OCI-LY7 (cell line): ENCODE measurements at regions not wholly inside any gene's neighbourhood (a gene's known extent, or its start where the extent isn't known, plus 50 kb on each side); places are given as distances from the start of the nearest gene placed in this dataset.

ENCODE experiments used
- BruUV-seq: library from RNA; stranded (reverse); fragments of 400-500 nt; replicated peaks from 2 replicates; lab custom pipeline; 2021; lab: Mats Ljungman, UMichigan
- CTCF ChIA-PET: fragments of 300-600 bp; sonication (Branson Sonifier 250); formaldehyde crosslinking; loops from one replicate; lab custom pipeline; 2022; ENCODE audit warnings: antibody characterized with exemption; ENCODE audit not compliant: unreplicated experiment; lab: Charles Lee
- POLR2A ChIA-PET: fragments of 300-600 bp; sonication (Branson Sonifier 250); formaldehyde crosslinking; loops from one replicate; lab custom pipeline; 2022; ENCODE audit warnings: antibody characterized with exemption; lab: Charles Lee
- DNase-seq: peaks from one replicate; pipeline ENCODE4 v3.0.0-alpha.2; 2015; ENCODE audit warnings: low spot score
- H2AFZ ChIP-seq: fragments of 200-600 bp; sonication (generic), shearing (Covaris generic); 2 replicates; pipeline ENCODE4 v1.6.1; 2014; ENCODE audit warnings: mild to moderate bottlenecking, antibody characterized with exemption, low read length, moderate library complexity
- H3K27ac ChIP-seq: fragments of 200-600 bp; sonication (generic); 2 replicates; pipeline ENCODE4 v1.5.1; 2014; ENCODE audit warnings: mixed run types, low read depth, mild to moderate bottlenecking, moderate library complexity, low read length, inconsistent platforms; ENCODE audit not compliant: poor library complexity, severe bottlenecking
- H3K36me3 ChIP-seq: fragments of 200-600 bp; sonication (generic); 2 replicates; pipeline ENCODE4 v1.6.1; 2014; ENCODE audit warnings: mild to moderate bottlenecking, antibody characterized with exemption, low read length, moderate library complexity, mixed read lengths; ENCODE audit not compliant: insufficient read depth
- H3K4me1 ChIP-seq: fragments of 200-600 bp; sonication (generic); 2 replicates; pipeline ENCODE4 v1.5.1; 2014; ENCODE audit warnings: mild to moderate bottlenecking, low read length; ENCODE audit not compliant: insufficient read depth, poor library complexity, severe bottlenecking
- H3K4me2 ChIP-seq: fragments of 200-600 bp; sonication (generic); 2 replicates; pipeline ENCODE4 v1.6.1; 2014; ENCODE audit warnings: mild to moderate bottlenecking, low read length
- H3K4me3 ChIP-seq: fragments of 200-600 bp; sonication (generic); 2 replicates; pipeline ENCODE4 v1.5.1; 2014; ENCODE audit warnings: mild to moderate bottlenecking, low read depth, low read length; ENCODE audit not compliant: poor library complexity, severe bottlenecking
- H3K79me2 ChIP-seq: fragments of 200-600 bp; sonication (generic); 2 replicates; pipeline ENCODE4 v1.6.1; 2016; ENCODE audit warnings: low read depth, mild to moderate bottlenecking, low read length, moderate library complexity, mixed read lengths; ENCODE audit not compliant: insufficient read depth
- H3K9me2 ChIP-seq: fragments of 200-600 bp; sonication (generic); 2 replicates; pipeline ENCODE4 v1.6.1; 2016; ENCODE audit warnings: mild to moderate bottlenecking, low read length, mixed read lengths; ENCODE audit not compliant: insufficient read depth
- H3K9me3 ChIP-seq: fragments of 200-600 bp; sonication (generic); 2 replicates; pipeline ENCODE4 v1.6.1; 2014; ENCODE audit warnings: mild to moderate bottlenecking, mixed run types, low read length, mixed read lengths
- H4K20me1 ChIP-seq: fragments of 200-600 bp; sonication (generic); 2 replicates; pipeline ENCODE4 v1.6.1; 2014; ENCODE audit warnings: mild to moderate bottlenecking, antibody characterized with exemption, low read length, moderate library complexity, mixed read lengths; ENCODE audit not compliant: insufficient read depth
- EZH2phosphoT487 ChIP-seq: fragments of 200-600 bp; sonication (generic); IDR thresholded peaks from 2 replicates; pipeline ENCODE4 v1.6.1; 2018; ENCODE audit warnings: low read depth, borderline replicate concordance, mild to moderate bottlenecking, mixed run types, antibody characterized with exemption, low read length, moderate library complexity, mixed read lengths
- intact Hi-C: fragments of 100-400 bp; cut with micrococcal nuclease; formaldehyde crosslinking; loops from one replicate; pipeline ENCODE4 v1.10.0; 2022; ENCODE audit not compliant: unreplicated experiment
- TF ChIP-seq, protein P1 (sequence below): fragments of 200-600 bp; sonication (generic); conservative IDR thresholded peaks from 2 replicates; pipeline ENCODE4 v1.5.1; 2014; ENCODE audit warnings: mild to moderate bottlenecking, antibody characterized with exemption, low read length, moderate library complexity, mixed read lengths

DNA sequence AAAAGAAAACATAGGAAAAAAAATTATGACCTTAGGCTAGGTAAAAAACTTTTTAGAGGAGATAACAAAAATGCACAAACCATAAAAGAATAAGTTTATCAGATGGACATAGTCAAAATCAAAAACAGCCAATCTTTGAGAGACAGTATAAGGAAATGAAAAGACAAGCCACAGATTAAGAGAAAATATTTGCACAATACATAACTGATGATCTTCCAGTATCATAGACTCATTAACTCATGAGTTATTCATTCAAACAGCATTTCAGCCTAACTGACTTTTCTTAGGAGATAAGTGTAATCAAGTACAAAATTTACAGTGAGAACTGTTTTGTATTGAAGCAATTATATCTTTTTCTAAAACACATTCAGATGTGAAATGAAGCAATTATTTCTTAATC is 183.8 kb downstream of the FBXO8 start:
- Histone ChIP-seq H3K4me2 (no peak overlapping the region), H3K79me2 (no peaks in the 10 kb centered on the region), H2AFZ (no peak overlapping the region), H3K9me3 (no peaks in the 10 kb centered on the region), H3K4me1 (no peaks in the 10 kb centered on the region), H3K27ac (no peak overlapping the region), H3K4me3 (no peak overlapping the region), H4K20me1 (no peaks in the 10 kb centered on the region), H3K9me2 (no peaks in the 10 kb centered on the region), H3K36me3 (no peaks in the 10 kb centered on the region)
- TF ChIP-seq EZH2phosphoT487: no peak
- TF ChIP-seq, protein P1, sequence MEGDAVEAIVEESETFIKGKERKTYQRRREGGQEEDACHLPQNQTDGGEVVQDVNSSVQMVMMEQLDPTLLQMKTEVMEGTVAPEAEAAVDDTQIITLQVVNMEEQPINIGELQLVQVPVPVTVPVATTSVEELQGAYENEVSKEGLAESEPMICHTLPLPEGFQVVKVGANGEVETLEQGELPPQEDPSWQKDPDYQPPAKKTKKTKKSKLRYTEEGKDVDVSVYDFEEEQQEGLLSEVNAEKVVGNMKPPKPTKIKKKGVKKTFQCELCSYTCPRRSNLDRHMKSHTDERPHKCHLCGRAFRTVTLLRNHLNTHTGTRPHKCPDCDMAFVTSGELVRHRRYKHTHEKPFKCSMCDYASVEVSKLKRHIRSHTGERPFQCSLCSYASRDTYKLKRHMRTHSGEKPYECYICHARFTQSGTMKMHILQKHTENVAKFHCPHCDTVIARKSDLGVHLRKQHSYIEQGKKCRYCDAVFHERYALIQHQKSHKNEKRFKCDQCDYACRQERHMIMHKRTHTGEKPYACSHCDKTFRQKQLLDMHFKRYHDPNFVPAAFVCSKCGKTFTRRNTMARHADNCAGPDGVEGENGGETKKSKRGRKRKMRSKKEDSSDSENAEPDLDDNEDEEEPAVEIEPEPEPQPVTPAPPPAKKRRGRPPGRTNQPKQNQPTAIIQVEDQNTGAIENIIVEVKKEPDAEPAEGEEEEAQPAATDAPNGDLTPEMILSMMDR: no peak
- no TSS peak for BruUV-seq
- intact Hi-C loops: no loop called here
- CTCF ChIA-PET: no interaction called here
- POLR2A ChIA-PET: no interaction called here
- DNase-seq: no peak

DNA sequence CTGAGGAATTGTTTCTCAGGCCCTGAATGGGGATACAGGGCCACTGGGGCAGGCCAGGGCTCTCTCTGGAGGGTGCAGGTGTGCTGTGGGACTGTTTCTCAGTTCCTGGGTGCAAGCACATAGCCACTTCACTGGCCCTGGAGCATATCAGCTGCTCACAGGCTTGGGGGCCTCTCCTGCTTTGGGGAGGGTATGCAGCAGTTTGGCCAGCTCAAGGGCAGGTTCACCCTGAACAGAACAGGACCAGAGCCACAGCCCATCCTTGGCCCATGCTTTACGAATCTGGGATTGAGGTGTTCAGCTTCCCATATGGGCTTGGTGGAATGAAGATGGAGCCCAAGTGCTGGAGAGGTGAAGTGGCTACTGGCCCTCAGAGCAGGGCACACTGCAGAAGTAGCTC is 186.5 kb downstream of the FBXO8 start:
- H3K9me2 ChIP-seq: no peaks in the 10 kb centered on the region
- DNase-seq: no peak
- no peaks in the 10 kb centered on the region for H3K9me3 ChIP-seq
- POLR2A ChIA-PET: no interaction called here
- H3K79me2 ChIP-seq: no peaks in the 10 kb centered on the region
- H3K4me2 ChIP-seq: no peak overlapping the region
- CTCF ChIA-PET: no interaction called here
- no peaks in the 10 kb centered on the region for H4K20me1 ChIP-seq
- H3K4me1 ChIP-seq: no peaks in the 10 kb centered on the region
- TF ChIP-seq, protein P1: no peak
- no peak for TF ChIP-seq EZH2phosphoT487
- H3K27ac ChIP-seq: no peak overlapping the region
- no peak overlapping the region for H2AFZ ChIP-seq
- H3K4me3 ChIP-seq: no peak overlapping the region
- no peaks in the 10 kb centered on the region for H3K36me3 ChIP-seq
- intact Hi-C loops: no loop called here
- no TSS peak for BruUV-seq

DNA sequence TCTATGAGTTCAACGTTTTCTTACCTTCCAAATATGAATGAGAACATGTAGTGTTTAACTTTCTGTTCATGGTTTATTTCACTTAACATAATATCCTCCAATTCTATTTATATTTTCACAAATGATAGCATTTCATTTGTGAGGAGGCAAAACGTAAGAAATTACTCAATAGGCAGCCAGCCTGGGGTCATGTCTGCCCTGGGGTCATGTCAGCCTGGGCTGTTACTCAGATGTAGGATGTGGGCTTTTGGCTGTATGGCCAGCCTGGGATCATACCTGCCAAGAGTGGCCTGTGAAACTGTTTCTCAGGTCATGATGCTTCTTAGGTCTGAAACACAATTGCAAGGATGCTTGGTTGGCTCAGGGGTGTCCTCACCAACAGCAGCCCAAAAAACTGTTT is 187.0 kb downstream of the FBXO8 start:
- H3K27ac ChIP-seq: no peak overlapping the region
- H3K36me3 ChIP-seq: no peaks in the 10 kb centered on the region
- DNase-seq: no peak
- H4K20me1 ChIP-seq: no peaks in the 10 kb centered on the region
- BruUV-seq: no TSS peak
- ChIA-PET CTCF (no interaction called here), POLR2A (interaction anchor here (0.7 kb wide), 1 partner anchor 520 kb away, joined by 3 read pairs; no protein-coding TSS in a partner anchor)
- no peak overlapping the region for H3K4me3 ChIP-seq
- H3K4me1 ChIP-seq: no peaks in the 10 kb centered on the region
- no peaks in the 10 kb centered on the region for H3K9me3 ChIP-seq
- H3K79me2 ChIP-seq: no peaks in the 10 kb centered on the region
- intact Hi-C loops: no loop called here
- H3K4me2 ChIP-seq: no peak overlapping the region
- H2AFZ ChIP-seq: no peak overlapping the region
- H3K9me2 ChIP-seq: no peaks in the 10 kb centered on the region
- TF ChIP-seq EZH2phosphoT487: no peak
- TF ChIP-seq, protein P1: no peak
